Superior temporal gyrus (tissue), 1 donor: ENCODE measurements at regions not wholly inside any gene's neighbourhood (a gene's known extent, or its start where the extent isn't known, plus 50 kb on each side); places are given as distances from the start of the nearest gene placed in this dataset.
"Not testable (repeated sequence)": the region's sequence is repeated elsewhere in the genome, so short reads cannot be mapped to it uniquely, and the experiment has no call there.

ENCODE experiments used
- DNase-seq: peaks from one replicate; pipeline ENCODE4 v3.0.0-alpha.2; 2016; ENCODE audit errors: extremely low spot score

DNA sequence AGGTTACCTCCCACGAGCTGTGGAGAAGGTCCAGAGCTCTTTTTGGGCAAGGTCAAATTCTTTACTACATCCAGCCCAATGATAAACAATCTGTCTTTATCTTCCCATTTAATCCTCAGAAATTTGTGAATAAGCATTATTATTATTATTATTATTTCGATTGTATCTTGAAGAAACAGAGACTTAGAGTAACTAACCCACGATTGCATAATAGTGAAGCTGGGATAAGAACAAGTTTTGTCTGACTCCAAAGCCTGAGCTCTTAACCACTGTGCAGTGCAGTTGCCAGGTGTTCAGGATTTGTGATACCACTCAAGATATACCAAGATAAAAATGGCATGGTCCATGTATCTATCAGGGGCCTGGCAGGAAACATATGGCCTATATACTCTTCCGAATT is 166.5 kb upstream of the LDB2 start:
- DNase-seq = no peak

- DNase-seq = no peak
Measured at GRCh38 chr4:17063888-17064287, 165.4 kb upstream of the LDB2 start.

- DNase-seq = no peak
Measured at GRCh38 chr4:17060230-17060629, 161.8 kb upstream of the LDB2 start.

DNA sequence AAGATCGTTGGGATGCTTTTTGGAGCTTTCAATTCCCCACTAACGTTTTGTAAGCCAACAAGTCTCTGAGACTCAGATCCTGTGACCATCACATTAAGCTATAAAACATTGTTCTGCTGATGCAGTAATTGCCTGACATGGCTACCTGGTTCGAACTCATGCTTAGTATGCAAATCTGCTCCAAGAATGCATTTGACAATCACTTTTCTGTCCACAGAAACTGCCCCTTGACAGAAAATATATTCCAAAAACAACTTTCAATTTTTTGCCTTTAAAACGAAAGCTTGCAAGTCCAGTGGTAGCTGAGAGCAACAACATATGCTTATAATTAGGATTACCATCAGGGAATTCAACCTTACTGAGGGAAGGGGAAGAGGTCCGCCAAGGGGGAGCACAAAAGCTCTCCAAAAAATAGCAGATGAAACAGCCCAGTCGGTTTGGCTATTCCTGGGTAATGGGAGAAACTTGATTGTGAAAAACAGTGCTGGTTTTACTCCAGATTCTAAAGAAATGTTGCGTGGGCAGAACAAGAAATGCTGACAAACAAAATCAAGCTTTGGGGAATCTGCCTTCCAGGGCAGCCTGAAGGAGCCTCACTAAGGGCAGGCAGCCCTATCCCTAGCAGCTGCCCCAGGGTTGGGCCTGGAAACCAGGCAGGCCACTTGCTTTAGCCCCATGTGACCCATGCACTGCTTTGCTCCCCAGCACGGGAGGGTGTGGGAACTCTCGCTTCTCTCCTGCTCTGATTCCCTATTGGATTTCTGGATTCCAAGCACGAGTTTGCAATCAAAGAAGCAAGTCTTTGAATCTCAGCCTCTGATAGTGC is 160.7 kb upstream of the LDB2 start:
- DNase-seq = peak; percentile 58

GRCh38 chr4:17058536-17058915 is 160.1 kb upstream of the LDB2 start:
- no peak for DNase-seq

- no peak for DNase-seq
Measured at GRCh38 chr4:17057035-17057434, 158.6 kb upstream of the LDB2 start.

DNA sequence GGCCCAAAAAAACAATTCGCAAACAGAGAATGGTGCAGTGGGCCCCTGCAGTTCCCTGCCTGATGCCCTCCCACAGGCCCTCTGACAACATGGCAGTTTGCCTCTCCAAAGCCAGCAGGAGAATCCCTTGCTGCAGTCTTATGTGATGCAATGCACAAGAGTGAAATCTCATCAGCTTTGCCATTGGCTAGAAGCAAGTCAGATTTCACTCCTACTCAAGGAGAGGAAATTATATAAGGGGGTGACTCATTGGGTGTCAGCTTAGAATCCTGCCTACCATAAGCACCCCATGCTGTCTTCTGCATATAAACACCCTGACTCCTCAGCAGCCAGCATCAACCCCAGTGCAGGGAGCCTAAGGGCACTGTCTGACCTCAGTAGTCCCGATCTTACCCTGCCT is 157.3 kb upstream of the LDB2 start:
- DNase-seq = peak; percentile 78

DNA sequence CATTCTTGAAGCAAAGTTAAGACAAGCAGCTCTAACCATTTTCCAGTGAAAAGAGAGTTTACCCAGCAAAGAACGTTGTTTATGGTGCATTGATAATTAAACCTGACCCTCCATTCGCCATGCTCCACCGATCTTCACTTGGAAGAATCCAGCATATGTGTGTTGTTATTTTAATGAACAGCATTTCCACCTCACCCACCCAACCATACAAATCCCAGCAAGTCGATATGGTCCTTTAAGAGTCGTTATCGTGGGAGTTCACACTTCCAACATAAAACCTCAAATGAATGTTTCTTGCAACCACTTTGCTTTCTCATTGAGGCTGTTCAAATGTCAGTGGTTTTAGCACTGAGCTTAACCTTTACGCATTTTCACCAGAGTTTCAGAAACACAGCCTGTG is 147.4 kb upstream of the LDB2 start:
- no peak for DNase-seq

GRCh38 chr4:17038510-17039176 is 140.2 kb upstream of the LDB2 start:
- DNase-seq = no peak

GRCh38 chr4:17033768-17034181 is 135.3 kb upstream of the LDB2 start:
- no peak for DNase-seq

GRCh38 chr4:17033025-17033767 is 134.8 kb upstream of the LDB2 start:
- DNase-seq = no peak

DNA sequence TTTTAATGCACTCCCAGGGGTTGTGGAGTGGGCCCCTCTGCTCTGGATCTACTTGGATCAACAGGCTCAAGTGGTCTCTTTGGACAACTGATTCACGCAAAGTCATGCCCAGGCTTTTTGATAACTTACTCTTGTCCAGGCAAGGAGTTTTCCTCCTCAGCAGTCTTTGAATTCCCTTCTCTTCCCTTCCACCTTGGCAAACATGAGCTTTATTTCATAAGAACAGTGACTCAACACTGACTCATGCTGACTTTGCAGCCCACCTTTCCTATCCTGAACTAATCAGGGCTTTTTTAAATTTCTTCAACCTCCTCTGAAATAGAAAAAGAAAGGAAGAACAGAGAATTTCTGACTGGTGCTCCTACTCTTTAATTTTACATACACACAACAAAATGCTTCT is 132.1 kb upstream of the LDB2 start:
- DNase-seq = peak; percentile 47

DNA sequence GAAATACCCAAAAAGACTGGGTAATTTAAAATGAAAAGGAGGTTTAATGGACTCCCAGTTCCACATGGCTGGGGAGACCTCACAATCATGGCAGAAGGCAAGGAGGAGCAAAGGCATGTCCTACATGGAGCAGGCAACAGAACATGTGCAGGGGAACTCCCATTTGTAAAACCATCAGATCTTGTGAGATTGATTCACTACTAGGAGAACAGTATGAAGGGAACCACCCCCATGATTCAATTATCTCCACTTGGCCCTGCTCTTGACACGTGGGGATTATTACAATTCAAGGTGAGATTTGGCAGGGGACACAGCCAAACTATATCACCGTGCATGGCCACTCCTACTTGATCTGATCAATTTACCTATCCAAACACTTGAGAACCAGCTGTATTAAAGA is 131.5 kb upstream of the LDB2 start:
- no peak for DNase-seq

DNA sequence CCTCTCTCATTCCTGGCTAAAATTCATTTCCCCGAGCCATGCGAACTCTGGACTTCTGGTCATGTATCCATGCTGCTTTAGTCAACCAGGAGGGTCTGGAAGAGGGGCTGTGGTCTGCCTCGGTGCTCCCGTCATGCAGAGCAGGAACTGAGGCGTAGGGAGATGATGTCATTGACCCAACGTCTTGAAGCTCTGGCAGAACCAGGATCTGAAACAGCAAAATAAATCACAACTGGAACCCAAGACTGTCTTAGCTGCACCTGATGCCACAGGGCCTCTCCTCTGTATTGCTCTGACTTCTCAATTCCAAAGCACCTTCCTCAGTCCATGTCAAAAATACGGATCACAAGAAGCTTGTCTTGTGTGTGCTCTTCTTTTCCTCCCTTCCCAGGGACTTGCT is 131.0 kb upstream of the LDB2 start:
- DNase-seq = no peak

- peak; percentile 68 for DNase-seq
Measured at GRCh38 chr4:17027495-17027894, 129.1 kb upstream of the LDB2 start.

DNA sequence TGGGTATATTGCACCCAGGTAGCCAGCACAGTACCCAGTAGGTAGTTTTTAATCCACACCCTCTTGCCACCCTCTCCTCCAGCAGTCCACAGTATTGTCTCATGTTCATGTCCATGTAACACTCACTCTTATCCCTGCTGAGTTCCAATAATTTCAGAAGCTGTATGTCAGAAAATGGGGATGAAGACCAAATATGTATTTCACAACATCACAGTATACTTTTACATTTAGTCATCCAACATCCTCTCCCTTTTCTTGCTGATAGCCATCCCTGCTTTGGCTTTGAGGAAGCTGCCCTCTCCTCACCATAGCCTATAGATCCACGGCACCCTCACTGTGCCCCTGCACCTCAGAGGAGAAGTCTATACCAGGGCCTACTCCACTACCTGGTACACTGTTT is 126.0 kb upstream of the LDB2 start:
- no peak for DNase-seq

DNA sequence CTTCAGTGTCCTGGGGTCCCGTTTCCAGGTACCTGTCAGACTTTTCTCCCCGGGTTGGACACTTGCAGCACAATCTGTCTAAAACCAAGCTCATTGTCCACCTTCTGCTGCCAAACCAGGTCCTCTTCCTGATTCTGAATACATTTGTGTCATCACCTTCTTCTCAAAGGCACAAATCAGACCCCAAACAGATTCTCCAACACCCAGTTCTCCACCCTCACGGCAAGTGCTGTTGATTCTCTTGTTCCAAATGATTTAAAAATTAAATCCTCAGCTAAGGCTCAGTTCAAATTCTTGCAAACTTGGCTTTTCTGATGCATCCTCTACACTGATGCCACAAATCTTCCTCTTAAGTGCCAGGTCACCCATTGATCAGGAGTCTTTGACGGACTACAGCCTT is 122.5 kb upstream of the LDB2 start:
- DNase-seq = no peak

DNA sequence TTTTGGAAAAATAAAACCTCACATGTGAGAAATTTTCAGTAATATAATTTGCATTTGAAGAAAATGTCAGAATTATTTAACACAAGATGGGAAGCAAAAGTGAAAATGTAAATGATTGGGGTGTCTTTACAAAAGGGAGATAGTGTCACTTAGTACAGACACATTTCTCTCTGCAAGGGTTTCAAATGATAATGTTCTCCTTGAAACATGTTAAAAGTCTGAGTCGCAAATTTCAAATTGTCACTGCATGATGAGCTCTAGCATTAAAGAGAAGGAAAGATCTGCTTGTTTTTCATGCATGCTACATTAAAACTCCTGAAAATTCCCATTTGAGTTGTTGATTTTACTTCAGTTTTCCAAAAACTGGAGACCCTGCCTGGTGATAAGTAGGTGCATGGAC is 122.0 kb upstream of the LDB2 start:
- DNase-seq = no peak

- not testable (repeated sequence) for DNase-seq
Measured at GRCh38 chr4:17018621-17019020, 120.2 kb upstream of the LDB2 start.

DNA sequence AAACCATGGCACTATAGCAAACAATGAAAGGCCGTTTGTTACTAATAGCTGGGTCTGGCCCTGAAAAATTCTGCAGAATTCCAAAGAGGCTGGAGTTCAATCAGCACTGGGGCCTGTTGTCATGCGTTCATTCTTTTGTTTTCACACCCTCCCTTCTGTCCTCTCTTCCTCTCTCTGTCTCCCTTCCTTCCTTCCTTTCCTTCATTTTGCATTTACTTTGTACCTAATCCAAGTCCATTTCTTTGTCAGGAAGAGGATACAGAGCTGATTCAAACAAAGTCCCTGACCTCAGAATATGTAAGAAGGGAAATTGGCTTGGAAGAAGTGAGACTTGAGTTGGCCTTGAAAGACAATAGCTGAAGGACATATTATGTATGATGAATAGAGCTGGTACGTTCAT is 119.6 kb upstream of the LDB2 start:
- no peak for DNase-seq

- no peak for DNase-seq
Measured at GRCh38 chr4:17013382-17014006, 115.0 kb upstream of the LDB2 start.

- DNase-seq = no peak
Measured at GRCh38 chr4:17012451-17012850, 114.0 kb upstream of the LDB2 start.
